Peyer's patch (tissue), 4 donors: ENCODE measurements at regions not wholly inside any gene's neighbourhood (a gene's known extent, or its start where the extent isn't known, plus 50 kb on each side); places are given as distances from the start of the nearest gene placed in this dataset.

ENCODE experiments used
- POLR2A ChIP-seq, 2 donors: fragments of 450-650 bp; IDR thresholded peaks; one replicate each; pipeline ENCODE4 v1.5.1; 2017; ENCODE audit warnings: antibody characterized with exemption in 2 of 2, mild to moderate bottlenecking in 2 of 2, moderate library complexity in 2 of 2
- TF ChIP-seq, protein P1 (sequence below), 6 experiments: fragments of 450-650 bp in 4 of 6; fragments of 200-600 bp in 2 of 6; sonication (generic) in 1 of 6; IDR thresholded peaks; one replicate each; pipeline ENCODE4 v1.5.1; 2017 to 2019; ENCODE audit warnings: antibody characterized with exemption in 6 of 6, mild to moderate bottlenecking in 3 of 6, moderate library complexity in 1 of 6

DNA sequence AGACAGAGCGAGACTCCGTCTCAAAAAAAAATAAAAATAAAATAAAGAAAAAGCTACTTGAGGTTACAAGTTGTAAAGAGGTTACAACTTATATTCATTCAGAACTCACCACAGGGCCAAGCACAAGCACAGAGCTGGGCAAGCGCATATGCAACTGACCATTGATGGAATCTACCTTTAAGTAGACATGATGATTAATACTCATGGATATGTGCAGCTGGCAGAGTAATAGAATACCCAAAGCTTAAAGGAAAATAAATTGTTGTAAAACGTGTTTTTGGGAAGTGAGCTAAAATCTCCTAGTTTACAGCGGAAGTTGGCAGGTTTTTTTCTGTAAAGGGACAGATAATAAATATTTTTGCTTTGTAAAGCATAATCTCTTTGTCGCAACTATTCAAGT is 111.6 kb downstream of the TMEM168 start:
- TF ChIP-seq, protein P1, sequence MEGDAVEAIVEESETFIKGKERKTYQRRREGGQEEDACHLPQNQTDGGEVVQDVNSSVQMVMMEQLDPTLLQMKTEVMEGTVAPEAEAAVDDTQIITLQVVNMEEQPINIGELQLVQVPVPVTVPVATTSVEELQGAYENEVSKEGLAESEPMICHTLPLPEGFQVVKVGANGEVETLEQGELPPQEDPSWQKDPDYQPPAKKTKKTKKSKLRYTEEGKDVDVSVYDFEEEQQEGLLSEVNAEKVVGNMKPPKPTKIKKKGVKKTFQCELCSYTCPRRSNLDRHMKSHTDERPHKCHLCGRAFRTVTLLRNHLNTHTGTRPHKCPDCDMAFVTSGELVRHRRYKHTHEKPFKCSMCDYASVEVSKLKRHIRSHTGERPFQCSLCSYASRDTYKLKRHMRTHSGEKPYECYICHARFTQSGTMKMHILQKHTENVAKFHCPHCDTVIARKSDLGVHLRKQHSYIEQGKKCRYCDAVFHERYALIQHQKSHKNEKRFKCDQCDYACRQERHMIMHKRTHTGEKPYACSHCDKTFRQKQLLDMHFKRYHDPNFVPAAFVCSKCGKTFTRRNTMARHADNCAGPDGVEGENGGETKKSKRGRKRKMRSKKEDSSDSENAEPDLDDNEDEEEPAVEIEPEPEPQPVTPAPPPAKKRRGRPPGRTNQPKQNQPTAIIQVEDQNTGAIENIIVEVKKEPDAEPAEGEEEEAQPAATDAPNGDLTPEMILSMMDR (IDR thresholded peaks at IDR 0.05): no peak
- no peak for TF ChIP-seq POLR2A (IDR thresholded peaks at IDR 0.05)
